ENCODE measurements at regions not wholly inside any gene's neighbourhood (a gene's known extent, or its start where the extent isn't known, plus 50 kb on each side); places are given as distances from the start of the nearest gene placed in this dataset.

DNA sequence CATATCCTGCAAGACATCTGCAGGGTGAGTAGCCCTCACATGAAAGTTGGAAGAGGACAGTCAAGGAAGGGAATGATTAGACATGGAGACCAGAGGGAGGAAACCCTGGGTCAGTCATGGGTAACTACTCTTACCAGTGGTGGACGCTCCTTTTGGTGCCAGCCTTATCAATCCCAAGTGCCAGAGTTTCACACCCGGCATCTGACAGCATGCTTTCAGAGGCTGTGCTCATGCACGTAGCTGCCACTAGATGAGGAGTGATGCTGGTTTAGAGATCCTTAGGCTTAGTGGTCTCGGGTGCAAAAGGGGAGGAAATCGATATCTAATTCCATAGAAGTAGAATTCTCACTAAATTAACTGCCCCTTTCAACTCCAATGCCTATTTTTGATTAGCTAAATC lies 100.8 kb downstream of the PLCE1 start:
- no peak for TF ChIP-seq POLR2A (IDR thresholded peaks at IDR 0.05)
- TF ChIP-seq, protein P1, sequence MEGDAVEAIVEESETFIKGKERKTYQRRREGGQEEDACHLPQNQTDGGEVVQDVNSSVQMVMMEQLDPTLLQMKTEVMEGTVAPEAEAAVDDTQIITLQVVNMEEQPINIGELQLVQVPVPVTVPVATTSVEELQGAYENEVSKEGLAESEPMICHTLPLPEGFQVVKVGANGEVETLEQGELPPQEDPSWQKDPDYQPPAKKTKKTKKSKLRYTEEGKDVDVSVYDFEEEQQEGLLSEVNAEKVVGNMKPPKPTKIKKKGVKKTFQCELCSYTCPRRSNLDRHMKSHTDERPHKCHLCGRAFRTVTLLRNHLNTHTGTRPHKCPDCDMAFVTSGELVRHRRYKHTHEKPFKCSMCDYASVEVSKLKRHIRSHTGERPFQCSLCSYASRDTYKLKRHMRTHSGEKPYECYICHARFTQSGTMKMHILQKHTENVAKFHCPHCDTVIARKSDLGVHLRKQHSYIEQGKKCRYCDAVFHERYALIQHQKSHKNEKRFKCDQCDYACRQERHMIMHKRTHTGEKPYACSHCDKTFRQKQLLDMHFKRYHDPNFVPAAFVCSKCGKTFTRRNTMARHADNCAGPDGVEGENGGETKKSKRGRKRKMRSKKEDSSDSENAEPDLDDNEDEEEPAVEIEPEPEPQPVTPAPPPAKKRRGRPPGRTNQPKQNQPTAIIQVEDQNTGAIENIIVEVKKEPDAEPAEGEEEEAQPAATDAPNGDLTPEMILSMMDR (IDR thresholded peaks at IDR 0.05) = no peak
